ENCODE measurements at regions not wholly inside any gene's neighbourhood (a gene's known extent, or its start where the extent isn't known, plus 50 kb on each side); places are given as distances from the start of the nearest gene placed in this dataset.

DNA sequence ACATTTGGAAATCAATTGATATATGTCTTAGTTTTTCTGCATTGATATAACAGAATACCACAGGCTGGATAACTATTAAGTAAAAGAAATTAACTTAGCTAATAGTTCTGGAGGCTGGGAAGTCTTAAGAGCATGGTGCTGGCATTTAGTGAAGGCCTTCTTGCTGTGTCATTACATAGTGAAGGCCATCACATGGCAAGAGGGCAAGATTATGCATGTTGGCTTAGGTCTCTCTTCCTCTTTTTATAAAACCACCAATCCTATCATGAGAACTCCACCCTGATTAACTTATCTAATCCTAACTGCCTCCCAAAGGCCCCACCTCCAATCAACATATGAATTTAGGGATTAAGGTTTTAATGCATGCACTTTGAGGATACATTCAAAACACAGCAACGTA is 225.5 kb upstream of the VRK2 start:
- POLR2A ChIA-PET: no interaction called here
- Histone ChIP-seq H3K9me1 (replicated peaks; ENCODE audit: control insufficient read depth, extremely low read depth, insufficient read depth, low read length) (no peaks in the 10 kb centered on the region), H3K9me3 (replicated peaks; ENCODE audit: control insufficient read depth, insufficient read depth, low read length) (no peaks in the 10 kb centered on the region), H3K27me3 (ENCODE audit: control insufficient read depth in 2 of 2, insufficient read depth in 2 of 2, low read length in 2 of 2) (no peaks in the 10 kb centered on the region), H3K36me3 (ENCODE audit: control insufficient read depth in 2 of 2, extremely low read depth in 1 of 2, insufficient read depth in 2 of 2, low read length in 2 of 2) (no peaks in the 10 kb centered on the region), H3K4me3 (replicated peaks in 1 of 3; ENCODE audit: insufficient read depth in 1 of 3, low read depth in 1 of 3, low read length in 3 of 3) (no peak overlapping the region), H4K20me1 (replicated peaks; ENCODE audit: control insufficient read depth, extremely low read depth, insufficient read depth, low read length) (no peaks in the 10 kb centered on the region), H3K9ac (replicated peaks; ENCODE audit: extremely low read depth, insufficient read depth, low read length) (no peak overlapping the region), H3K27ac (ENCODE audit: insufficient read depth, low read depth, low read length) (no peak overlapping the region), H3K79me2 (ENCODE audit: control insufficient read depth, insufficient read depth, low read length) (no peaks in the 10 kb centered on the region), H2AFZ (ENCODE audit: low read depth, low read length) (no peak overlapping the region), H3K4me1 (ENCODE audit: control insufficient read depth, extremely low read depth, insufficient read depth, low read length) (no peaks in the 10 kb centered on the region), H3K4me2 (ENCODE audit: insufficient read depth, low read length) (no peak overlapping the region)
- BruUV-seq (replicated peaks): no TSS peak
- dilution Hi-C loops (cut with MboI; ENCODE audit: extremely low pct_ligation_motif_present, low sequenced_read_pairs): no loop called here
- CTCF ChIA-PET: no interaction called here
- intact Hi-C loops (cut with micrococcal nuclease): no loop called here
- DNase-seq (ENCODE audit: low read depth, low spot score) (no peak), FAIRE-seq (no peak)
- TF ChIP-seq FOS (IDR thresholded peaks at IDR 0.05; ENCODE audit: borderline replicate concordance, insufficient read depth, low read length) (no peak), POLR2AphosphoS5 (IDR thresholded peaks at IDR 0.05; ENCODE audit: insufficient read depth, low read depth, low read length) (no peak), GATA2 (IDR thresholded peaks at IDR 0.05; ENCODE audit: insufficient read depth, insufficient read length, low read depth, low read length) (no peak), POLR2A (IDR thresholded peaks at IDR 0.05; ENCODE audit: low read depth, low read length) (no peak), JUN (IDR thresholded peaks at IDR 0.05; ENCODE audit: borderline replicate concordance, insufficient read depth, insufficient read length, low read depth) (no peak), EZH2 (IDR thresholded peaks at IDR 0.05; ENCODE audit: borderline replicate concordance, low read depth, low read length, severe bottlenecking) (no peak)
- TF ChIP-seq, protein P1, sequence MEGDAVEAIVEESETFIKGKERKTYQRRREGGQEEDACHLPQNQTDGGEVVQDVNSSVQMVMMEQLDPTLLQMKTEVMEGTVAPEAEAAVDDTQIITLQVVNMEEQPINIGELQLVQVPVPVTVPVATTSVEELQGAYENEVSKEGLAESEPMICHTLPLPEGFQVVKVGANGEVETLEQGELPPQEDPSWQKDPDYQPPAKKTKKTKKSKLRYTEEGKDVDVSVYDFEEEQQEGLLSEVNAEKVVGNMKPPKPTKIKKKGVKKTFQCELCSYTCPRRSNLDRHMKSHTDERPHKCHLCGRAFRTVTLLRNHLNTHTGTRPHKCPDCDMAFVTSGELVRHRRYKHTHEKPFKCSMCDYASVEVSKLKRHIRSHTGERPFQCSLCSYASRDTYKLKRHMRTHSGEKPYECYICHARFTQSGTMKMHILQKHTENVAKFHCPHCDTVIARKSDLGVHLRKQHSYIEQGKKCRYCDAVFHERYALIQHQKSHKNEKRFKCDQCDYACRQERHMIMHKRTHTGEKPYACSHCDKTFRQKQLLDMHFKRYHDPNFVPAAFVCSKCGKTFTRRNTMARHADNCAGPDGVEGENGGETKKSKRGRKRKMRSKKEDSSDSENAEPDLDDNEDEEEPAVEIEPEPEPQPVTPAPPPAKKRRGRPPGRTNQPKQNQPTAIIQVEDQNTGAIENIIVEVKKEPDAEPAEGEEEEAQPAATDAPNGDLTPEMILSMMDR (IDR thresholded peaks at IDR 0.05; ENCODE audit: extremely low read depth in 1 of 2, insufficient read depth in 1 of 2, low read depth in 1 of 2, low read length in 2 of 2): no peak

DNA sequence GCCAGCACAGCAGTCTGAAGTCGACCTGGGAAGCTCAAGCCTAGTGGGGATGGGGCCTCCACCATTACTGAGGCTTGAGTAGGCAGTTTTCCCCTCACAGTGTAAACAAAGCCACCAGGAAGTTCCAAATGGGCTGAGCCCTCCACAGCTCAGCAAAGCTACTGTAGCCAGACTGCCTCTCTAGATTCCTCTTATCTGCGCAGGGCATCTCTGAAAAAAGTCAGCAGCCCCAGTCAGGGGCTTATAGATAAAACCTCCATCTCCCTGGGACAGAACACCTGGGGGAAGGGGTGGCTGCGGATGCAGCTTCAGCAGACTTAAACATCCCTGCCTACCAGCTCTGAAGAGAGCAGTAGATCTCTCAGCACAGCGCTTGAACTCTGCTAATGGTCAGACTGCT is 218.4 kb upstream of the VRK2 start:
- Histone ChIP-seq H3K27me3 (ENCODE audit: control insufficient read depth in 2 of 2, insufficient read depth in 2 of 2, low read length in 2 of 2) (no peaks in the 10 kb centered on the region), H3K79me2 (ENCODE audit: control insufficient read depth, insufficient read depth, low read length) (no peaks in the 10 kb centered on the region), H3K9me3 (replicated peaks; ENCODE audit: control insufficient read depth, insufficient read depth, low read length) (no peaks in the 10 kb centered on the region), H3K9me1 (replicated peaks; ENCODE audit: control insufficient read depth, extremely low read depth, insufficient read depth, low read length) (no peaks in the 10 kb centered on the region), H3K36me3 (ENCODE audit: control insufficient read depth in 2 of 2, extremely low read depth in 1 of 2, insufficient read depth in 2 of 2, low read length in 2 of 2) (no peaks in the 10 kb centered on the region), H3K4me2 (ENCODE audit: insufficient read depth, low read length) (no peak overlapping the region), H3K4me3 (replicated peaks in 1 of 3; ENCODE audit: insufficient read depth in 1 of 3, low read depth in 1 of 3, low read length in 3 of 3) (no peak overlapping the region), H3K4me1 (ENCODE audit: control insufficient read depth, extremely low read depth, insufficient read depth, low read length) (no peaks in the 10 kb centered on the region), H3K27ac (ENCODE audit: insufficient read depth, low read depth, low read length) (no peak overlapping the region), H2AFZ (ENCODE audit: low read depth, low read length) (no peak overlapping the region), H3K9ac (replicated peaks; ENCODE audit: extremely low read depth, insufficient read depth, low read length) (no peak overlapping the region), H4K20me1 (replicated peaks; ENCODE audit: control insufficient read depth, extremely low read depth, insufficient read depth, low read length) (no peaks in the 10 kb centered on the region)
- DNase-seq (ENCODE audit: low read depth, low spot score) (no peak), FAIRE-seq (no peak)
- BruUV-seq (replicated peaks): no TSS peak
- dilution Hi-C loops (cut with MboI; ENCODE audit: extremely low pct_ligation_motif_present, low sequenced_read_pairs) (no loop called here), intact Hi-C loops (cut with micrococcal nuclease) (no loop called here)
- ChIA-PET CTCF (no interaction called here), POLR2A (no interaction called here)
- no peak for TF ChIP-seq EZH2 (IDR thresholded peaks at IDR 0.05; ENCODE audit: borderline replicate concordance, low read depth, low read length, severe bottlenecking)
- no peak for TF ChIP-seq GATA2 (IDR thresholded peaks at IDR 0.05; ENCODE audit: insufficient read depth, insufficient read length, low read depth, low read length)

Measured in endothelial cell of umbilical vein (primary cell).